NCI-H69 (cell line): ENCODE measurements at regions not wholly inside any gene's neighbourhood (a gene's known extent, or its start where the extent isn't known, plus 50 kb on each side); places are given as distances from the start of the nearest gene placed in this dataset.

Experiments used
- DNase-seq: peaks from one replicate; lab custom pipeline; 2025; lab: John Stamatoyannopoulos, UW

GRCh38 chr14:101504096-101504948 lies 57.0 kb upstream of the DIO3 start:
- no peak for DNase-seq

- no peak for DNase-seq
Measured at GRCh38 chr14:101505236-101505970, 55.9 kb upstream of the DIO3 start.

- DNase-seq, result no peak
Measured at GRCh38 chr14:101506211-101506925, 54.9 kb upstream of the DIO3 start.

- DNase-seq, result no peak
Measured at GRCh38 chr14:101506926-101507835, 54.1 kb upstream of the DIO3 start.

- DNase-seq, result no peak
Measured at GRCh38 chr14:101507836-101508150, 53.5 kb upstream of the DIO3 start.

- DNase-seq, result no peak
Measured at GRCh38 chr14:101508196-101508947, 52.9 kb upstream of the DIO3 start.

GRCh38 chr14:101508948-101509729 lies 52.2 kb upstream of the DIO3 start:
- DNase-seq, result no peak

- no peak for DNase-seq
Measured at GRCh38 chr14:101509730-101510371, 51.4 kb upstream of the DIO3 start.

- no peak for DNase-seq
Measured at GRCh38 chr14:101511199-101511598, 50.1 kb upstream of the DIO3 start.
